Spinal cord (tissue), 9 donors: ENCODE measurements at regions not wholly inside any gene's neighbourhood (a gene's known extent, or its start where the extent isn't known, plus 50 kb on each side); places are given as distances from the start of the nearest gene placed in this dataset.
"Not testable (repeated sequence)": the region's sequence is repeated elsewhere in the genome, so short reads cannot be mapped to it uniquely, and the experiment has no call there.

ENCODE experiments used
- DNase-seq, 6 donors: peaks; one replicate each; pipeline versions ENCODE4 v3.0.0 to v3.0.0-alpha.2; 2013 to 2015; ENCODE audit warnings: low spot score in 6 of 6, low read depth in 4 of 6
- H3K27ac ChIP-seq: one replicate; pipeline ENCODE4 v1.5.1; 2013; ENCODE audit warnings: low read depth, low read length, control low read depth
- H3K27me3 ChIP-seq: one replicate; pipeline ENCODE4 v1.6.1; 2013; ENCODE audit warnings: low read length; ENCODE audit not compliant: control insufficient read depth, insufficient read depth
- H3K36me3 ChIP-seq: one replicate; pipeline ENCODE4 v1.6.1; 2013; ENCODE audit warnings: low read length; ENCODE audit not compliant: control insufficient read depth, insufficient read depth
- H3K4me1 ChIP-seq: one replicate; pipeline ENCODE4 v1.6.1; 2013; ENCODE audit warnings: low read length; ENCODE audit not compliant: control insufficient read depth, insufficient read depth
- H3K4me3 ChIP-seq: one replicate; pipeline ENCODE4 v1.5.1; 2013; ENCODE audit warnings: low read depth, low read length, control low read depth
- H3K9me3 ChIP-seq: one replicate; pipeline ENCODE4 v1.6.1; 2013; ENCODE audit warnings: low read length; ENCODE audit not compliant: control insufficient read depth, insufficient read depth
- WGBS: methylation state at CpG from one replicate; pipeline ENCODE4 v1.1.5; 2013; ENCODE audit warnings: missing lambda C conversion rate; ENCODE audit not compliant: insufficient coverage; 5-methylcytosine and 5-hydroxymethylcytosine counted together
- donor health status: healthy.

DNA sequence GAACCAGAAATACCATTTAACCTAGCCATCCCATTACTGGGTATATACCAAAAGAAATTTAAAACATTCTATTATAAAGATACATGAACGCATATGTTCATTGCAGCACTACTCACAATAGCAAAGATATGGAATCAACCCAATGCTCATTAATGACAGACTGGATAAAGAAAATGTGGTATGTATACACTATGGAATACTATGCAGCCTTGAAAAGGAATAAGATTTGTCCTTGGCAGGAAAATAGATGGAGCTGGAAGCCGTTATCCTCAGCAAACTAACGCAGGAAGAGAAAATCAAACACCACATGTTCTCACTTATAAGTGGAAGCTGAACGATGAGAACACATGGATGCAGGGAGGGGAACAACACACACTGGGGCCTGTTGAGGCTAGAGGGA lies 146.1 kb upstream of the HMGA2 start:
- H3K9me3 ChIP-seq, DNase-seq, H3K27me3 ChIP-seq, H3K27ac ChIP-seq, H3K4me1 ChIP-seq, H3K4me3 ChIP-seq, H3K36me3 ChIP-seq: not testable (repeated sequence)
- no CpG with 5 or more reads among the region's 4 CpGs for WGBS

- no peak overlapping the region for H3K27ac ChIP-seq
- H3K4me1 ChIP-seq = no peaks in the 10 kb centered on the region
- H3K36me3 ChIP-seq = no peaks in the 10 kb centered on the region
- H3K27me3 ChIP-seq = no peaks in the 10 kb centered on the region
- WGBS = no CpG with 5 or more reads among the region's 1 CpG
- DNase-seq = no peak
- no peaks in the 10 kb centered on the region for H3K9me3 ChIP-seq
- H3K4me3 ChIP-seq = no peak overlapping the region
Observed at GRCh38 chr12:65681226-65681625, 143.1 kb upstream of the HMGA2 start.

GRCh38 chr12:65682112-65682511 lies 142.2 kb upstream of the HMGA2 start:
- WGBS = no CpG with 5 or more reads among the region's 3 CpGs
- H3K36me3 ChIP-seq = no peaks in the 10 kb centered on the region
- no peak for DNase-seq
- no peak overlapping the region for H3K27ac ChIP-seq
- no peak overlapping the region for H3K4me3 ChIP-seq
- H3K27me3 ChIP-seq = no peaks in the 10 kb centered on the region
- H3K4me1 ChIP-seq = no peaks in the 10 kb centered on the region
- no peaks in the 10 kb centered on the region for H3K9me3 ChIP-seq

- no peaks in the 10 kb centered on the region for H3K27me3 ChIP-seq
- H3K9me3 ChIP-seq = no peaks in the 10 kb centered on the region
- H3K4me1 ChIP-seq = no peaks in the 10 kb centered on the region
- H3K36me3 ChIP-seq = no peaks in the 10 kb centered on the region
- no peak overlapping the region for H3K27ac ChIP-seq
- no peak for DNase-seq
- H3K4me3 ChIP-seq = no peak overlapping the region
- 100% methylated on average over 1 of the region's 2 CpGs for WGBS
Observed at GRCh38 chr12:65684906-65685305, 139.4 kb upstream of the HMGA2 start.

- no peak for DNase-seq
- H3K36me3 ChIP-seq = no peaks in the 10 kb centered on the region
- no peaks in the 10 kb centered on the region for H3K27me3 ChIP-seq
- H3K27ac ChIP-seq = no peak overlapping the region
- H3K4me1 ChIP-seq = no peaks in the 10 kb centered on the region
- no peak overlapping the region for H3K4me3 ChIP-seq
- WGBS = no CpG with 5 or more reads among the region's 4 CpGs
- H3K9me3 ChIP-seq = no peaks in the 10 kb centered on the region
Observed at GRCh38 chr12:65685514-65685913, 138.8 kb upstream of the HMGA2 start.

GRCh38 chr12:65689508-65689907 lies 134.8 kb upstream of the HMGA2 start:
- DNase-seq = no peak
- no peaks in the 10 kb centered on the region for H3K27me3 ChIP-seq
- no peak overlapping the region for H3K4me3 ChIP-seq
- no peaks in the 10 kb centered on the region for H3K9me3 ChIP-seq
- no peak overlapping the region for H3K27ac ChIP-seq
- no peaks in the 10 kb centered on the region for H3K4me1 ChIP-seq
- WGBS = 86% methylated on average over 1 of the region's 2 CpGs
- no peaks in the 10 kb centered on the region for H3K36me3 ChIP-seq

DNA sequence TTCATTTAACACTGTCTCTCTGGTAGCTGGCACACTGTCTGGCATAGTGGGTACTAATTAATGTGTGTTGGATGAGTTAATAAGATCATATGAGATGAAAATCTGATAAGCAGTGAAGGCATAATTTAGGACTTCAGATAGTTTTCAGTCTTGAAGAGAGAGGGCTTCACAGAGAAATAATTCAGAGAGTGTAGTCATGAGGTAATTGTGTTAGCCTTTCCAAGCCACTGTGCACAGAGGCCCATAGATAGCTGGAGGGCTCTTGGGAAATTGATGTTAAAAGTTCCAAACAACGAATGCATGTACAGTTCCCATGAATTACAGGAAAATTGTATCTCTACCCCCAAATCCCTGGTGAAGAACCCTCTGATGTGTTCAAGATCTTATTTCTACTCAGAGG lies 133.8 kb upstream of the HMGA2 start:
- WGBS = no CpG with 5 or more reads among the region's 1 CpG
- no peaks in the 10 kb centered on the region for H3K36me3 ChIP-seq
- no peaks in the 10 kb centered on the region for H3K4me1 ChIP-seq
- no peak overlapping the region for H3K4me3 ChIP-seq
- H3K9me3 ChIP-seq = no peaks in the 10 kb centered on the region
- no peak overlapping the region for H3K27ac ChIP-seq
- no peak for DNase-seq
- H3K27me3 ChIP-seq = no peaks in the 10 kb centered on the region

GRCh38 chr12:65694130-65694529 lies 130.2 kb upstream of the HMGA2 start:
- WGBS = no CpG with 5 or more reads among the region's 3 CpGs
- no peaks in the 10 kb centered on the region for H3K36me3 ChIP-seq
- H3K4me3 ChIP-seq = no peak overlapping the region
- DNase-seq = no peak
- no peak overlapping the region for H3K27ac ChIP-seq
- H3K4me1 ChIP-seq = no peaks in the 10 kb centered on the region
- no peaks in the 10 kb centered on the region for H3K9me3 ChIP-seq
- no peaks in the 10 kb centered on the region for H3K27me3 ChIP-seq

GRCh38 chr12:65695113-65695865 lies 129.0 kb upstream of the HMGA2 start:
- H3K4me3 ChIP-seq = no peak overlapping the region
- DNase-seq = peak in 3 of 6 donors; percentile 2 to 24 (median 5)
- no peaks in the 10 kb centered on the region for H3K36me3 ChIP-seq
- no peaks in the 10 kb centered on the region for H3K27me3 ChIP-seq
- 7% methylated on average over 2 of the region's 4 CpGs for WGBS
- no peaks in the 10 kb centered on the region for H3K9me3 ChIP-seq
- H3K4me1 ChIP-seq = no peaks in the 10 kb centered on the region
- no peak overlapping the region for H3K27ac ChIP-seq

DNA sequence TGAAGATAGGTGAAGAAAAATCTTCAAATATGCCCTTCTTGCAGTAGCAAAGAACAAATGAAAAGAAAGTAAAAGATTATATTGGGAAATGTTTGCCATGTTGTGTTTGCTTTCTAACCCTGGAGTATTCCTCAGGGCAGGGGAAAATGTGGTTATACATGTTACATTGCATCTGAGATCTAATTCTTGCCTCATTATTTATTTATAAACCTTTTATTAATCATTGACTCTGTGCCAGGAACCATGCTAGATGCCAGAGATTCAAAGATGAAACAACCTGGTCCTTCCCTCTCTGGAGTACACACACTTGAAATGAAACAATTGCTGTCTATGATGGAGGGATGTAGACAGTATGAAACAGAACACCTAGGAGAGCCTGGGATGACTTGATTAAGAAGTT lies 128.1 kb upstream of the HMGA2 start:
- peak in 1 of 6 donors; percentile 31 for DNase-seq
- no peak overlapping the region for H3K4me3 ChIP-seq
- H3K9me3 ChIP-seq = no peaks in the 10 kb centered on the region
- no peak overlapping the region for H3K27ac ChIP-seq
- H3K4me1 ChIP-seq = no peaks in the 10 kb centered on the region
- H3K27me3 ChIP-seq = no peaks in the 10 kb centered on the region
- no peaks in the 10 kb centered on the region for H3K36me3 ChIP-seq
